ENCODE measurements at regions not wholly inside any gene's neighbourhood (a gene's known extent, or its start where the extent isn't known, plus 50 kb on each side); places are given as distances from the start of the nearest gene placed in this dataset.

DNA sequence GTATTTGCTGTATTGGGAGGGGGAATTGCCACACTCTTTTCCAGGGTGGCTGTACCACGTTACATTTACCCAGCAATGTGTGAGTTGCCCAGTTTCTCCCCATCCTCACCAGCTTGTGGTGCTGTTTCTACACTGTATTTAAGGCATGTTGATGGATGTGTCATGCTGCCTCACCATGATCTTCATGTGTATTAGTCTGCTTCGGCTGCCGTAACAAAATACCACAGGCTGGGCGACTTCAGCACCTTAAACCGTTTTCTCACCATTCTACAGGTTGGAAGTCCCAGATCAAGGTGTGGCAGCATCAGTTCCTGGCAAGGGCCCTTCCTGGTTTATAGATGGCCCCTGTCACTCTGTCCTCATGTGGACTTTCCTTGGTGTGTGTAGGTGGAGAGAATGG is 169.7 kb downstream of the IGLL1 start:
- TF ChIP-seq, protein P1, sequence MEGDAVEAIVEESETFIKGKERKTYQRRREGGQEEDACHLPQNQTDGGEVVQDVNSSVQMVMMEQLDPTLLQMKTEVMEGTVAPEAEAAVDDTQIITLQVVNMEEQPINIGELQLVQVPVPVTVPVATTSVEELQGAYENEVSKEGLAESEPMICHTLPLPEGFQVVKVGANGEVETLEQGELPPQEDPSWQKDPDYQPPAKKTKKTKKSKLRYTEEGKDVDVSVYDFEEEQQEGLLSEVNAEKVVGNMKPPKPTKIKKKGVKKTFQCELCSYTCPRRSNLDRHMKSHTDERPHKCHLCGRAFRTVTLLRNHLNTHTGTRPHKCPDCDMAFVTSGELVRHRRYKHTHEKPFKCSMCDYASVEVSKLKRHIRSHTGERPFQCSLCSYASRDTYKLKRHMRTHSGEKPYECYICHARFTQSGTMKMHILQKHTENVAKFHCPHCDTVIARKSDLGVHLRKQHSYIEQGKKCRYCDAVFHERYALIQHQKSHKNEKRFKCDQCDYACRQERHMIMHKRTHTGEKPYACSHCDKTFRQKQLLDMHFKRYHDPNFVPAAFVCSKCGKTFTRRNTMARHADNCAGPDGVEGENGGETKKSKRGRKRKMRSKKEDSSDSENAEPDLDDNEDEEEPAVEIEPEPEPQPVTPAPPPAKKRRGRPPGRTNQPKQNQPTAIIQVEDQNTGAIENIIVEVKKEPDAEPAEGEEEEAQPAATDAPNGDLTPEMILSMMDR (IDR thresholded peaks at IDR 0.05; ENCODE audit: insufficient read depth, low read length, poor library complexity, severe bottlenecking), result no peak
- TF ChIP-seq EZH2phosphoT487 (conservative IDR thresholded peaks at IDR 0.05; ENCODE audit: low read length), result no peak
